HEK293T (cell line): ENCODE measurements at regions not wholly inside any gene's neighbourhood (a gene's known extent, or its start where the extent isn't known, plus 50 kb on each side); places are given as distances from the start of the nearest gene placed in this dataset.

ENCODE experiments used
- CTCF ChIA-PET: fragments of 350-600 bp; formaldehyde crosslinking; extraction: SDS; loops from one replicate; lab custom pipeline; 2021; ENCODE audit warnings: antibody characterized with exemption, inconsistent platforms; lab: Yijun Ruan, JAX
- POLR2A ChIA-PET: fragments of 350-600 bp; formaldehyde crosslinking; extraction: SDS; loops from one replicate; lab custom pipeline; 2020; ENCODE audit warnings: antibody characterized with exemption, inconsistent platforms; lab: Yijun Ruan, JAX
- DNase-seq: peaks from one replicate; pipeline ENCODE4 v3.0.0; 2012; ENCODE audit warnings: mixed read lengths; ENCODE audit errors: extremely low spot score
- ARNT ChIP-seq: fragments of 450-650 bp; IDR thresholded peaks from 2 replicates; pipeline ENCODE4 v1.6.1; 2017; ENCODE audit warnings: mild to moderate bottlenecking
- BHLHE40 ChIP-seq: fragments of 450-650 bp; IDR thresholded peaks from 2 replicates; pipeline ENCODE4 v1.6.1; 2016; ENCODE audit warnings: mild to moderate bottlenecking, moderate library complexity, borderline replicate concordance
- CTBP1 ChIP-seq: fragments of 450-650 bp; IDR thresholded peaks from 2 replicates; pipeline ENCODE4 v1.6.1; 2016; ENCODE audit warnings: borderline replicate concordance
- ELF4 ChIP-seq: fragments of 450-650 bp; IDR thresholded peaks from 2 replicates; pipeline ENCODE4 v1.6.1; 2017; ENCODE audit warnings: antibody characterized with exemption
- FOXA1 ChIP-seq: fragments of 450-650 bp; IDR thresholded peaks from 2 replicates; pipeline ENCODE4 v1.6.1; 2016; ENCODE audit warnings: mild to moderate bottlenecking
- FOXK2 ChIP-seq: fragments of 450-650 bp; IDR thresholded peaks from 2 replicates; pipeline ENCODE4 v1.6.1; 2016; ENCODE audit warnings: mild to moderate bottlenecking
- FOXM1 ChIP-seq: fragments of 450-650 bp; IDR thresholded peaks from 2 replicates; pipeline ENCODE4 v1.6.1; 2017; ENCODE audit warnings: mild to moderate bottlenecking, borderline replicate concordance
- HDGF ChIP-seq: fragments of 450-650 bp; IDR thresholded peaks from 2 replicates; pipeline ENCODE4 v1.6.1; 2017; ENCODE audit warnings: antibody characterized with exemption, borderline replicate concordance
- L3MBTL2 ChIP-seq: fragments of 450-650 bp; conservative IDR thresholded peaks from 2 replicates; pipeline ENCODE4 v1.6.1; 2016; ENCODE audit warnings: mild to moderate bottlenecking
- LEF1 ChIP-seq: fragments of 450-650 bp; IDR thresholded peaks from 2 replicates; pipeline ENCODE4 v1.6.1; 2017; ENCODE audit warnings: mild to moderate bottlenecking, borderline replicate concordance
- NFRKB ChIP-seq: fragments of 450-650 bp; IDR thresholded peaks from 2 replicates; pipeline ENCODE4 v1.6.1; 2016; ENCODE audit warnings: mild to moderate bottlenecking, moderate library complexity
- SP1 ChIP-seq: fragments of 450-650 bp; IDR thresholded peaks from 2 replicates; pipeline ENCODE4 v1.6.1; 2017
- SUZ12 ChIP-seq: fragments of 450-650 bp; IDR thresholded peaks from 2 replicates; pipeline ENCODE4 v1.6.1; 2016; ENCODE audit warnings: mild to moderate bottlenecking
- TARDBP ChIP-seq: fragments of 450-650 bp; IDR thresholded peaks from 2 replicates; pipeline ENCODE4 v1.6.1; 2016
- ZNF384 ChIP-seq: fragments of 450-650 bp; IDR thresholded peaks from 2 replicates; pipeline ENCODE4 v1.6.1; 2016
- TF ChIP-seq, protein P1 (sequence below): fragments of 450-650 bp; IDR thresholded peaks from 2 replicates; pipeline ENCODE4 v1.6.1; 2016

- ChIA-PET CTCF (no interaction called here), POLR2A (no interaction called here)
- no peak for DNase-seq
- TF ChIP-seq ZNF384 (no peak), SP1 (no peak), HDGF (no peak), CTBP1 (no peak), NFRKB (no peak), BHLHE40 (no peak), SUZ12 (no peak), FOXM1 (no peak), TARDBP (no peak), ELF4 (no peak), FOXA1 (no peak), FOXK2 (no peak)
- TF ChIP-seq, protein P1, sequence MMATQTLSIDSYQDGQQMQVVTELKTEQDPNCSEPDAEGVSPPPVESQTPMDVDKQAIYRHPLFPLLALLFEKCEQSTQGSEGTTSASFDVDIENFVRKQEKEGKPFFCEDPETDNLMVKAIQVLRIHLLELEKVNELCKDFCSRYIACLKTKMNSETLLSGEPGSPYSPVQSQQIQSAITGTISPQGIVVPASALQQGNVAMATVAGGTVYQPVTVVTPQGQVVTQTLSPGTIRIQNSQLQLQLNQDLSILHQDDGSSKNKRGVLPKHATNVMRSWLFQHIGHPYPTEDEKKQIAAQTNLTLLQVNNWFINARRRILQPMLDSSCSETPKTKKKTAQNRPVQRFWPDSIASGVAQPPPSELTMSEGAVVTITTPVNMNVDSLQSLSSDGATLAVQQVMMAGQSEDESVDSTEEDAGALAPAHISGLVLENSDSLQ, result no peak
Measured at GRCh38 chr4:136812100-136812880, 720.0 kb downstream of the PCDH18 start.

DNA sequence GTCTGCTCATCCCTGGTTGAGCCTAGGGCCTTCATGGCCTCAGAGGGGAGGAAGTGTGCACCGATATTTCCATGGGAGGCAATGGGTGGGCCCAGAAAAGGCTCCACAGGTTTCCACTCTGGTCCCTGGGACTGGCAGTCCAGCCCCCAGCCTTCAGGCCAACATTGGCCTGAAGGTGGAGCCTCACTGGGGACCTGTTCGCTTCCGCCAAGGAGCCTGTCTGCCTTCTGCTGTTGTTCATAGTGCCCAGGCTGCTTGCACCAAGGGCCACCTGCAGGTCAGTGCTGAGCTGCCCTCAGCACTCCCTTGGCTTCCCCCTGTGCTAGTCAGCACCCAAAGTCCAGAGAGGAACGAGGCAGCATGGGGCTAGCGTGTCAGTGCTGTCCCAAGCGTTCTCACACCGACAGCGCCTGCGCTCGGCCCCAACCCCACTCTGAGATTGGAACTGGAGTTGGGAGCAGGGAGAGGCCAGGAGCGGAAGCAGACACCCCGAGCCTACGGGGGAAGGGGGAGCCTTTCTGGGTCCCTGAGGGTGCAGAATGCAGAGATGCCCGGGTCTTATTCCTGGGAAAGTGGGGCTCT is 720.7 kb downstream of the PCDH18 start:
- POLR2A ChIA-PET, result no interaction called here
- CTCF ChIA-PET, result no interaction called here
- no peak for DNase-seq
- no peak for TF ChIP-seq LEF1
- no peak for TF ChIP-seq ELF4
- TF ChIP-seq, protein P1, result no peak
- TF ChIP-seq SUZ12, result no peak
- TF ChIP-seq ZNF384, result no peak
- no peak for TF ChIP-seq HDGF
- TF ChIP-seq TARDBP, result no peak
- no peak for TF ChIP-seq BHLHE40
- no peak for TF ChIP-seq NFRKB
- no peak for TF ChIP-seq ARNT
- TF ChIP-seq FOXK2, result no peak
- TF ChIP-seq CTBP1, result no peak
- TF ChIP-seq SP1, result no peak
- TF ChIP-seq FOXM1, result no peak
- TF ChIP-seq FOXA1, result no peak
- TF ChIP-seq L3MBTL2, result no peak

- CTCF ChIA-PET, result no interaction called here
Measured at GRCh38 chr4:136810626-136811025, 721.7 kb downstream of the PCDH18 start.

DNA sequence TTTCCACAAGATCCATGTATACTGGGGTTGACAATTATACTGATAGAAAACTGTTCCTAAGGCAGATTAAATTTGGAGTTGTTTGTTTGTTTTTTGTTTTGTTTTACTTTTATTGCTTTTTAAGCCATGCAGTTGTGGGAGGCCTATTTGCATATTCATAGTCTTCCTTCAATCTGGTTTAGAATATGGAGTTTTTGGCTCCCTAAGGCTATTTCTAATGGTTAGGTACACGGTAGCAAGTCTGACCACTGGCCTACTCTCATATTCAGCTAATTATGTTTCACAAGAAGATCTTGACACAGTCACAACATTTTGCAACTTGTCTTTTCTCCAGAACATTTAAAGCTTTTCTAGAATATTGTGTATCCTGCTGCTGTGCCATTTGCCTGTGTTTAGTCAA is 725.5 kb downstream of the PCDH18 start:
- TF ChIP-seq SP1, result no peak
- no peak for TF ChIP-seq LEF1
- no peak for TF ChIP-seq SUZ12
- TF ChIP-seq CTBP1, result no peak
- TF ChIP-seq TARDBP, result no peak
- TF ChIP-seq L3MBTL2, result no peak
- no peak for TF ChIP-seq ZNF384
- TF ChIP-seq FOXM1, result no peak
- TF ChIP-seq FOXA1, result no peak
- TF ChIP-seq, protein P1, result no peak
- no peak for DNase-seq
- POLR2A ChIA-PET, result no interaction called here
- CTCF ChIA-PET, result no interaction called here

More at GRCh38 chr4:136810626-136811025, 721.7 kb downstream of the PCDH18 start:
- no peak for TF ChIP-seq ELF4
- TF ChIP-seq ARNT, result no peak
- TF ChIP-seq, protein P1, result no peak
- TF ChIP-seq SP1, result no peak
- TF ChIP-seq SUZ12, result no peak
- no peak for TF ChIP-seq ZNF384
- TF ChIP-seq BHLHE40, result no peak
- no peak for TF ChIP-seq HDGF
- no peak for TF ChIP-seq LEF1
- no peak for TF ChIP-seq FOXK2
- TF ChIP-seq TARDBP, result no peak
- TF ChIP-seq NFRKB, result no peak
- TF ChIP-seq FOXA1, result no peak
- TF ChIP-seq L3MBTL2, result no peak
- TF ChIP-seq CTBP1, result no peak
- no peak for TF ChIP-seq FOXM1
- no peak for DNase-seq
- POLR2A ChIA-PET, result no interaction called here

DNA sequence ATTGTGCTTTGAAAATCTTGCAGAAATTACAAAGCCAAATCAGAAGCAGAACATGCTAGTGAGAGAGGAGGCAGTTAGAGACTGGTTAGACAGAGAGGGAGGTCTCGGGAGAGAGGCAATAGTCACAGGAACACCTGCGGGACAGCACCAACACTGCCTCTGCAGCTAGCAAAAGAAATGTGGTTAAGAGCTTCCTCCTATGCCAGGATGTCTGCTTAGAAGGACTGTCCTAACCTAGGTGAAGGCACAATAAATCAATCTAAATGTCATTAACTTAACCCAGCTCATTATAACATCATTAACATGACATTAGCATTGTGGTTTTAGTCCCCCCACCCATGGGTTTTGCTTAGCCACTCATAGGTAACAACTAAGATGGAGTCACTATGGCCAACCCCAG is 726.7 kb downstream of the PCDH18 start:
- ChIA-PET CTCF (no interaction called here), POLR2A (no interaction called here)
- TF ChIP-seq LEF1 (no peak), L3MBTL2 (no peak), SP1 (no peak), NFRKB (no peak), CTBP1 (no peak), TARDBP (no peak), FOXK2 (no peak), ZNF384 (no peak), FOXM1 (no peak), BHLHE40 (no peak), SUZ12 (no peak), ARNT (no peak), ELF4 (no peak), HDGF (no peak), FOXA1 (no peak)
- TF ChIP-seq, protein P1, result no peak
- no peak for DNase-seq
